ENCODE measurements at regions not wholly inside any gene's neighbourhood (a gene's known extent, or its start where the extent isn't known, plus 50 kb on each side); places are given as distances from the start of the nearest gene placed in this dataset.

- WGBS, 3 donors, result 73 to 80% (median 75%) methylated on average over 2 of the region's 2 CpGs
- intact Hi-C loops (cut with DNase I), result no loop called here
- H3K9me3 ChIP-seq, result no peaks in the 10 kb centered on the region
- no peaks in the 10 kb centered on the region for H3K4me1 ChIP-seq
- no peaks in the 10 kb centered on the region for H3K27me3 ChIP-seq (ENCODE audit: insufficient read depth in 3 of 3, low read length in 2 of 3)
- H3K36me3 ChIP-seq (ENCODE audit: insufficient read depth in 1 of 2, low read depth in 1 of 2), result no peaks in the 10 kb centered on the region
- DNase-seq (no peak), ATAC-seq (no peak)
- no peak for TF ChIP-seq CTCF (IDR thresholded peaks at IDR 0.05)
- H3K27ac ChIP-seq, result no peak overlapping the region
- H3K4me3 ChIP-seq, result no peak overlapping the region
Observed at GRCh38 chr2:76341439-76341838, 630.7 kb upstream of the GCFC2 start.

- TF ChIP-seq CTCF (IDR thresholded peaks at IDR 0.05), result no peak
- intact Hi-C loops (cut with DNase I), result no loop called here
- Histone ChIP-seq H3K36me3 (ENCODE audit: insufficient read depth in 1 of 2, low read depth in 1 of 2) (no peaks in the 10 kb centered on the region), H3K27me3 (ENCODE audit: insufficient read depth in 3 of 3, low read length in 2 of 3) (no peaks in the 10 kb centered on the region), H3K4me3 (no peak overlapping the region), H3K4me1 (no peaks in the 10 kb centered on the region), H3K9me3 (no peaks in the 10 kb centered on the region), H3K27ac (no peak overlapping the region)
- WGBS, 3 donors, result 89 to 98% (median 95%) methylated on average over 2 of the region's 2 CpGs
- DNase-seq, result no peak
- no peak for ATAC-seq
Observed at GRCh38 chr2:76332871-76333270, 622.2 kb upstream of the GCFC2 start.

- DNase-seq, result no peak
- H3K4me1 ChIP-seq, result no peaks in the 10 kb centered on the region
- H3K36me3 ChIP-seq (ENCODE audit: insufficient read depth in 1 of 2, low read depth in 1 of 2), result no peaks in the 10 kb centered on the region
- H3K27ac ChIP-seq, result no peak overlapping the region
- no peaks in the 10 kb centered on the region for H3K9me3 ChIP-seq
- no peaks in the 10 kb centered on the region for H3K27me3 ChIP-seq (ENCODE audit: insufficient read depth in 3 of 3, low read length in 2 of 3)
- ATAC-seq, result no peak
- H3K4me3 ChIP-seq, result no peak overlapping the region
- intact Hi-C loops (cut with DNase I), result no loop called here
- no peak for TF ChIP-seq CTCF (IDR thresholded peaks at IDR 0.05)
- 66 to 75% (median 70%) methylated on average over 3 of the region's 3 CpGs for WGBS, 3 donors
Observed at GRCh38 chr2:76330865-76331264, 620.1 kb upstream of the GCFC2 start.

- no peak overlapping the region for H3K27ac ChIP-seq
- ATAC-seq (no peak), DNase-seq (no peak)
- WGBS, 3 donors, result 42 to 65% (median 52%) methylated on average over 1 of the region's 1 CpG
- no peaks in the 10 kb centered on the region for H3K36me3 ChIP-seq (ENCODE audit: insufficient read depth in 1 of 2, low read depth in 1 of 2)
- no peak overlapping the region for H3K4me3 ChIP-seq
- no peaks in the 10 kb centered on the region for H3K4me1 ChIP-seq
- no peaks in the 10 kb centered on the region for H3K27me3 ChIP-seq (ENCODE audit: insufficient read depth in 3 of 3, low read length in 2 of 3)
- intact Hi-C loops (cut with DNase I), result no loop called here
- no peak for TF ChIP-seq CTCF (IDR thresholded peaks at IDR 0.05)
- no peaks in the 10 kb centered on the region for H3K9me3 ChIP-seq
Observed at GRCh38 chr2:76326636-76327035, 615.9 kb upstream of the GCFC2 start.

GRCh38 chr2:76323381-76323780 is 612.7 kb upstream of the GCFC2 start:
- 40 to 54% (median 42%) methylated on average over 4 of the region's 4 CpGs for WGBS, 3 donors
- H3K4me1 ChIP-seq, result no peaks in the 10 kb centered on the region
- H3K4me3 ChIP-seq, result no peak overlapping the region
- no peaks in the 10 kb centered on the region for H3K27me3 ChIP-seq (ENCODE audit: insufficient read depth in 3 of 3, low read length in 2 of 3)
- H3K9me3 ChIP-seq, result no peaks in the 10 kb centered on the region
- no peaks in the 10 kb centered on the region for H3K36me3 ChIP-seq (ENCODE audit: insufficient read depth in 1 of 2, low read depth in 1 of 2)
- intact Hi-C loops (cut with DNase I), result no loop called here
- TF ChIP-seq CTCF (IDR thresholded peaks at IDR 0.05), result no peak
- H3K27ac ChIP-seq, result no peak overlapping the region
- ATAC-seq (no peak), DNase-seq (no peak)
